DOHH2 (cell line): ENCODE measurements at regions not wholly inside any gene's neighbourhood (a gene's known extent, or its start where the extent isn't known, plus 50 kb on each side); places are given as distances from the start of the nearest gene placed in this dataset.

ENCODE experiments used
- H3F3A ChIP-seq: fragments of 200-600 bp; sonication (generic), shearing (Covaris generic); 2 replicates; pipeline ENCODE4 v1.6.0; 2016; ENCODE audit warnings: antibody characterized with exemption, mild to moderate bottlenecking; ENCODE audit not compliant: control insufficient read depth, insufficient read depth
- H3K27ac ChIP-seq: fragments of 200-600 bp; sonication (generic); 2 replicates; pipeline ENCODE4 v1.5.1; 2014; ENCODE audit warnings: low read depth, mild to moderate bottlenecking, low read length, moderate library complexity
- H3K27me3 ChIP-seq: fragments of 200-600 bp; sonication (generic); 2 replicates; pipeline ENCODE4 v1.6.1; 2014; ENCODE audit warnings: mild to moderate bottlenecking, low read length, mixed read lengths; ENCODE audit not compliant: control insufficient read depth
- H3K36me3 ChIP-seq: fragments of 200-600 bp; sonication (generic); 2 replicates; pipeline ENCODE4 v1.6.1; 2014; ENCODE audit warnings: mild to moderate bottlenecking, low read length, moderate library complexity, mixed read lengths; ENCODE audit not compliant: control insufficient read depth
- H3K4me1 ChIP-seq: fragments of 200-600 bp; sonication (generic); 2 replicates; pipeline ENCODE4 v1.6.1; 2014; ENCODE audit warnings: mild to moderate bottlenecking, low read length, mixed read lengths; ENCODE audit not compliant: control insufficient read depth
- H3K4me2 ChIP-seq: fragments of 200-600 bp; sonication (generic); 2 replicates; pipeline ENCODE4 v1.6.0; 2014; ENCODE audit warnings: mild to moderate bottlenecking, low read length, moderate library complexity
- H3K4me3 ChIP-seq: fragments of 200-600 bp; sonication (generic); 2 replicates; pipeline ENCODE4 v1.5.1; 2014; ENCODE audit warnings: mild to moderate bottlenecking, low read length, mixed read lengths
- H3K79me2 ChIP-seq: fragments of 200-600 bp; sonication (generic); 2 replicates; pipeline ENCODE4 v1.6.1; 2014; ENCODE audit warnings: mild to moderate bottlenecking, low read length, mixed read lengths; ENCODE audit not compliant: control insufficient read depth
- H3K9me2 ChIP-seq: fragments of 200-600 bp; sonication (generic); replicated peaks from 2 replicates; pipeline ENCODE4 v1.6.1; 2014; ENCODE audit warnings: mild to moderate bottlenecking, low read length, mixed read lengths; ENCODE audit not compliant: control insufficient read depth
- H3K9me3 ChIP-seq: fragments of 200-600 bp; sonication (generic); 2 replicates; pipeline ENCODE4 v1.6.1; 2014; ENCODE audit warnings: antibody characterized with exemption, low read length, mixed read lengths; ENCODE audit not compliant: control insufficient read depth, insufficient read depth
- H4K20me1 ChIP-seq: fragments of 200-600 bp; sonication (generic); 2 replicates; pipeline ENCODE4 v1.6.0; 2014; ENCODE audit warnings: low read depth, mild to moderate bottlenecking, antibody characterized with exemption, low read length, moderate library complexity; ENCODE audit not compliant: control insufficient read depth, insufficient read depth
- CTCF ChIP-seq: fragments of 200-600 bp; sonication (generic); IDR thresholded peaks from one replicate; pipeline ENCODE4 v1.5.1; 2014; ENCODE audit warnings: antibody characterized with exemption, mild to moderate bottlenecking, low read depth, low read length; ENCODE audit not compliant: poor library complexity, severe bottlenecking
- EZH2phosphoT487 ChIP-seq: fragments of 200-600 bp; sonication (generic); IDR thresholded peaks from 2 replicates; pipeline ENCODE4 v1.6.1; 2017; ENCODE audit warnings: borderline replicate concordance, mild to moderate bottlenecking, antibody characterized with exemption, low read length, moderate library complexity, mixed read lengths

DNA sequence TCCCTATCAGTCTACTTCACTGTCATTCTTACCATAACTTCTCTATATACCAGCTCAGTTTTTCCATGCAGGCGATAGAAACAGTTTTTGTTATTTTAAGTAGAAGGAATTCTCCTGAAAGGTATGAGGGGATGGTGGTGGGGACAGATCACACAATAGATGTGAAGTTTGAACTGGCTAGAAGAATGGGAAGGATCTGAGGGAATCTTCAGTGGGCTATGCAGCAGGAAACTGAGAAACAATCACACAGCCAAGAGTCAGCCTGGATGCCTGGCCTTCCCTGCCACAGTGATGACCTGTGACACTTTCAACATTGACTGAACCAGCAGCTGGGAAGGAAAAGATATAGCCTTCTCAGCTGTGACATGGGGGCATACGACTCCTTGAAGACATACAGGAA lies 329.1 kb upstream of the GULP1 start:
- Histone ChIP-seq H3K36me3 (no peaks in the 10 kb centered on the region), H3K9me3 (no peaks in the 10 kb centered on the region), H3K9me2 (no peaks in the 10 kb centered on the region), H3K4me2 (no peak overlapping the region), H3K79me2 (no peaks in the 10 kb centered on the region), H3F3A (no peaks in the 10 kb centered on the region), H4K20me1 (no peaks in the 10 kb centered on the region), H3K27ac (no peak overlapping the region), H3K4me1 (no peaks in the 10 kb centered on the region), H3K27me3 (no peaks in the 10 kb centered on the region), H3K4me3 (no peak overlapping the region)
- TF ChIP-seq EZH2phosphoT487 (no peak), CTCF (no peak)

- Histone ChIP-seq H3K9me2 (no peaks in the 10 kb centered on the region), H3K79me2 (no peaks in the 10 kb centered on the region), H3K4me2 (no peak overlapping the region), H4K20me1 (no peaks in the 10 kb centered on the region), H3K4me3 (no peak overlapping the region), H3K27ac (no peak overlapping the region), H3K36me3 (no peaks in the 10 kb centered on the region), H3K4me1 (no peaks in the 10 kb centered on the region), H3K27me3 (no peaks in the 10 kb centered on the region), H3F3A (no peaks in the 10 kb centered on the region), H3K9me3 (no peaks in the 10 kb centered on the region)
- TF ChIP-seq EZH2phosphoT487 (no peak), CTCF (no peak)
These were observed 326.9 kb upstream of the GULP1 start for GRCh38 chr2:187964746-187965145.

GRCh38 chr2:187966924-187967323 lies 324.8 kb upstream of the GULP1 start:
- Histone ChIP-seq H3K4me1 (no peaks in the 10 kb centered on the region), H3K9me2 (no peaks in the 10 kb centered on the region), H3K27me3 (no peaks in the 10 kb centered on the region), H3K27ac (no peak overlapping the region), H3F3A (no peaks in the 10 kb centered on the region), H3K79me2 (no peaks in the 10 kb centered on the region), H3K36me3 (no peaks in the 10 kb centered on the region), H3K9me3 (no peaks in the 10 kb centered on the region), H3K4me3 (no peak overlapping the region), H3K4me2 (no peak overlapping the region), H4K20me1 (no peaks in the 10 kb centered on the region)
- TF ChIP-seq CTCF (no peak), EZH2phosphoT487 (no peak)

DNA sequence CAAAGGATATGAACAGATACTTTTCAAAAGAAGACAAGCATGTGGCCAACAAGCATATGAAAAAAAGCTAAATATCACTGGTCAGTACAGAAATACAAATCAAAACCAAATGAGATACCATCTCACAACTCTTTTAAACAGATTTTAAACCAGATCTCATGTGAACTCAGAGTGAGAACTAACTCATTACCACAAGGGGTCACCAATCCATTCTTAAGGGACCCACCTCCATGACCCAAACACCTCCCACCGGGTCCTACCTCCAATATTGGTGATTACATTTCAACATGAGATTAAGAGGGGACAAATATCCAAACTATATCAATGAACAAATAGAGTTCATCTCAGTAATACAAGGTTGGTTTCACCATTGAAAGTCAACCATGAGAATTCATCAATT lies 319.8 kb upstream of the GULP1 start:
- TF ChIP-seq CTCF (no peak), EZH2phosphoT487 (no peak)
- H3K4me2 ChIP-seq: no peak overlapping the region
- no peaks in the 10 kb centered on the region for H3K36me3 ChIP-seq
- no peaks in the 10 kb centered on the region for H4K20me1 ChIP-seq
- H3F3A ChIP-seq: no peaks in the 10 kb centered on the region
- H3K27me3 ChIP-seq: no peaks in the 10 kb centered on the region
- H3K9me3 ChIP-seq: no peaks in the 10 kb centered on the region
- no peaks in the 10 kb centered on the region for H3K9me2 ChIP-seq
- H3K4me1 ChIP-seq: no peaks in the 10 kb centered on the region
- H3K27ac ChIP-seq: no peak overlapping the region
- no peak overlapping the region for H3K4me3 ChIP-seq
- no peaks in the 10 kb centered on the region for H3K79me2 ChIP-seq
